Prostate gland (tissue), 2 donors: ENCODE measurements at regions not wholly inside any gene's neighbourhood (a gene's known extent, or its start where the extent isn't known, plus 50 kb on each side); places are given as distances from the start of the nearest gene placed in this dataset.
A peak's percentile ranks its signal among the peaks of the same experiment; 100 is the strongest.

ENCODE experiments used
- DNase-seq: peaks from one replicate; pipeline ENCODE4 v3.0.0-alpha.2; 2019; ENCODE audit warnings: low spot score
- H3K27ac ChIP-seq, 2 donors: fragments of 200-600 bp; sonication (generic); 2 replicates each; pipeline ENCODE4 v1.5.1; 2017 to 2019
- H3K27me3 ChIP-seq: fragments of 200-600 bp; sonication (generic); replicated peaks from 2 replicates; pipeline ENCODE4 v1.5.1; 2019; ENCODE audit not compliant: insufficient read depth
- H3K36me3 ChIP-seq, 2 donors: fragments of 200-600 bp; sonication (generic); 1 replicate in 1 of 2; 2 replicates in 1 of 2; pipeline versions ENCODE4 v1.5.1 to v1.8.1; 2017 to 2019
- H3K4me1 ChIP-seq: fragments of 200-600 bp; sonication (generic); replicated peaks from 2 replicates; pipeline ENCODE4 v1.5.1; 2019
- H3K4me3 ChIP-seq, 2 donors: fragments of 200-600 bp; sonication (generic); 2 replicates each; pipeline ENCODE4 v1.5.1; 2017 to 2019
- H3K9me3 ChIP-seq: fragments of 200-600 bp; sonication (generic); 2 replicates; pipeline ENCODE4 v1.5.1; 2017
- CTCF ChIP-seq, 4 experiments: fragments of 200-600 bp in 2 of 4; fragments of 450-650 bp in 2 of 4; sonication (generic) in 2 of 4; IDR thresholded peaks; 1 replicate in 3 of 4; 2 replicates in 1 of 4; pipeline ENCODE4 v1.5.1; 2016 to 2019; ENCODE audit warnings: antibody characterized with exemption in 4 of 4, mild to moderate bottlenecking in 2 of 4, moderate library complexity in 2 of 4
- POLR2A ChIP-seq: fragments of 450-650 bp; IDR thresholded peaks from one replicate; pipeline ENCODE4 v1.6.1; 2016; ENCODE audit warnings: antibody characterized with exemption, mild to moderate bottlenecking
- POLR2AphosphoS5 ChIP-seq: sonication (generic); formaldehyde crosslinking; IDR thresholded peaks from one replicate; pipeline ENCODE4 v1.6.1; 2017; ENCODE audit warnings: antibody characterized with exemption
- WGBS: methylation state at CpG from one replicate; pipeline ENCODE4 v1.1.5; 2018; 5-methylcytosine and 5-hydroxymethylcytosine counted together
- intact Hi-C: fragments of 100-400 bp; cut with DNase I; formaldehyde crosslinking; loops from one replicate; pipeline ENCODE4 v1.14.2; 2022

- peaks cover 6% of the 10 kb centered on the region for H3K4me1 ChIP-seq
- no peaks in the 10 kb centered on the region for H3K36me3 ChIP-seq
- intact Hi-C loops = no loop called here
- H3K4me3 ChIP-seq = no peak overlapping the region
- H3K9me3 ChIP-seq = no peaks in the 10 kb centered on the region
- DNase-seq = no peak
- 80% methylated on average over 6 of the region's 6 CpGs for WGBS
- TF ChIP-seq POLR2A = no peak
- TF ChIP-seq CTCF (IDR thresholded peaks at IDR 0.05) = no peak
- TF ChIP-seq POLR2AphosphoS5 = no peak
- no peak overlapping the region for H3K27ac ChIP-seq
- no peaks in the 10 kb centered on the region for H3K27me3 ChIP-seq
Measured at GRCh38 chr5:175261037-175261436, 182.9 kb downstream of the DRD1 start.

- peaks cover 6% of the 10 kb centered on the region for H3K4me1 ChIP-seq
- intact Hi-C loops = no loop called here
- DNase-seq = no peak
- no peak overlapping the region for H3K4me3 ChIP-seq
- H3K36me3 ChIP-seq = no peaks in the 10 kb centered on the region
- no peaks in the 10 kb centered on the region for H3K27me3 ChIP-seq
- 100% methylated on average over 1 of the region's 1 CpG for WGBS
- no peak overlapping the region for H3K27ac ChIP-seq
- TF ChIP-seq POLR2A (no peak), POLR2AphosphoS5 (no peak), CTCF (IDR thresholded peaks at IDR 0.05) (no peak)
- H3K9me3 ChIP-seq = no peaks in the 10 kb centered on the region
Measured at GRCh38 chr5:175257847-175258194, 186.2 kb downstream of the DRD1 start.

GRCh38 chr5:175257128-175257846 lies 186.7 kb downstream of the DRD1 start:
- TF ChIP-seq POLR2AphosphoS5 = no peak
- no peak for TF ChIP-seq POLR2A
- no peak for TF ChIP-seq CTCF (IDR thresholded peaks at IDR 0.05)
- Histone ChIP-seq H3K9me3 (no peaks in the 10 kb centered on the region), H3K27me3 (no peaks in the 10 kb centered on the region), H3K27ac (no peak overlapping the region), H3K4me3 (no peak overlapping the region), H3K36me3 (no peaks in the 10 kb centered on the region), H3K4me1 (peaks cover 6% of the 10 kb centered on the region)
- intact Hi-C loops = no loop called here
- WGBS = 55% methylated on average over 4 of the region's 4 CpGs
- no peak for DNase-seq

- no peak overlapping the region for H3K4me3 ChIP-seq
- H3K4me1 ChIP-seq = peaks cover 6% of the 10 kb centered on the region
- 0% methylated on average over 1 of the region's 1 CpG for WGBS
- peak overlapping the region; percentile 48 to 53 for H3K27ac ChIP-seq
- DNase-seq = peak; percentile 35
- no peaks in the 10 kb centered on the region for H3K9me3 ChIP-seq
- H3K36me3 ChIP-seq = no peaks in the 10 kb centered on the region
- intact Hi-C loops = no loop called here
- TF ChIP-seq CTCF (IDR thresholded peaks at IDR 0.05) = no peak
- TF ChIP-seq POLR2AphosphoS5 = peak; percentile 57
- TF ChIP-seq POLR2A = no peak
- H3K27me3 ChIP-seq = no peaks in the 10 kb centered on the region
Measured at GRCh38 chr5:175254155-175254554, 189.8 kb downstream of the DRD1 start.

GRCh38 chr5:175253597-175253996 lies 190.4 kb downstream of the DRD1 start:
- no peaks in the 10 kb centered on the region for H3K9me3 ChIP-seq
- DNase-seq = no peak
- WGBS = 84% methylated on average over 8 of the region's 8 CpGs
- no peak overlapping the region for H3K4me3 ChIP-seq
- H3K27ac ChIP-seq = peak overlapping the region; percentile 47 to 48
- TF ChIP-seq POLR2A (no peak), CTCF (IDR thresholded peaks at IDR 0.05) (no peak), POLR2AphosphoS5 (no peak)
- H3K27me3 ChIP-seq = no peaks in the 10 kb centered on the region
- peaks cover 5% of the 10 kb centered on the region for H3K4me1 ChIP-seq
- intact Hi-C loops = no loop called here
- H3K36me3 ChIP-seq = no peaks in the 10 kb centered on the region
